ENCODE measurements at regions not wholly inside any gene's neighbourhood (a gene's known extent, or its start where the extent isn't known, plus 50 kb on each side); places are given as distances from the start of the nearest gene placed in this dataset.

DNA sequence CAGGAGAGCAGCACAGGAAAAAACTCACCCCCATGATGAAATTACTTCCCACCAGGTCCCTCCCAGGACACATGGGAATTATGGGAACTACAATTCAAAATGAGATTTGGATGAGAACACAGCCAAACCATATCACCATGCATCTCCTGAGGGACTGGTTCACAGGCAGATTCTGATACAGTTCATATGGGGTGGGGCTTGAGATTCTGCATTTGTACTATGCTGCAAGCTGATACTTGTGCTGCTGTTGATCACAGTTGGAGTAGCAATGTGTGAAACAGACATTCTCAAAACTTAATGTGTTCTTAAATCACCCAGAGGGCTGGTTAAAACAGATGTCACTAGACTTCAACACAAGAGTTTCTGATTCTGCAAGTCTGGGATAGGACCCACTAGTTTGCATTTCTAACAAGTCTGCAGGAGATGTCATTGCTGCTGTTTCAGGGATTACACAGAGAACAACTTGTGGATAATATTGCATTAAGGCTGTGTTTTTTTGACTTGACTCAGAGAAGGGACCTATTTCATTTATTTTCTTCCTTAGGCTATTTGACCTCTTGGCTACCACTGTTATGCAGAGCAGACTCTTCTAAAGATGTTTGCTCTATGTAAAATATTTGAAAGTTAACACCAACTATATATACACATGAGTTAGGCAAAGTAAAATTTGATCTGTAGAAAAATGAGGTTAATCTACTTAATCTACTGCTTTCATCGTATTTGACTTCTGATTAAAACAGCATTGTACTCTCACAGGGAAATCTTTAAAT lies 194.2 kb upstream of the CNTN3 start:
- TF ChIP-seq POLR2A (IDR thresholded peaks at IDR 0.05; ENCODE audit: low read length) (no peak), GATA1 (IDR thresholded peaks at IDR 0.05; ENCODE audit: low read depth, low read length) (no peak)

All from erythroblast (primary cell).